ENCODE measurements at regions not wholly inside any gene's neighbourhood (a gene's known extent, or its start where the extent isn't known, plus 50 kb on each side); places are given as distances from the start of the nearest gene placed in this dataset.

DNA sequence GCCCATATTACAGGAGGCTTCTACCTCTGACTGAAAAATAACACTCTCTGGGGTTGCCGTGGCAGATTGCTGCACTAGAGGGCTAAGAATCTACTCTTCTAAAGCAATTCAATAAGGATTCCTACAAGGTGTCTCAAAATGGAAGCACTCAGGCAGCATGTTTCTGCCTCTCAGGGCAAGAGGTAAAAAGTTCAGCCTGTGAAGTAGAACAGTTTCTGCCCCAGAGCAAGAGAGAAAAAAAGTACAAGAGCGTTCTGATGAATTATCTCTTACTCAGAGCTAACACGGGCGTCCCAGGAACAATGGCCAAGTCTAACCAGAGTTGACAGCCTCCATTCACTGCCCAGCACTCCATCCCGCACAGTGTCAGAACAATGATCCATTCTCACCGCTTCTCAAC lies 71.3 kb upstream of the TES start (continued):
- TF ChIP-seq, protein P1, sequence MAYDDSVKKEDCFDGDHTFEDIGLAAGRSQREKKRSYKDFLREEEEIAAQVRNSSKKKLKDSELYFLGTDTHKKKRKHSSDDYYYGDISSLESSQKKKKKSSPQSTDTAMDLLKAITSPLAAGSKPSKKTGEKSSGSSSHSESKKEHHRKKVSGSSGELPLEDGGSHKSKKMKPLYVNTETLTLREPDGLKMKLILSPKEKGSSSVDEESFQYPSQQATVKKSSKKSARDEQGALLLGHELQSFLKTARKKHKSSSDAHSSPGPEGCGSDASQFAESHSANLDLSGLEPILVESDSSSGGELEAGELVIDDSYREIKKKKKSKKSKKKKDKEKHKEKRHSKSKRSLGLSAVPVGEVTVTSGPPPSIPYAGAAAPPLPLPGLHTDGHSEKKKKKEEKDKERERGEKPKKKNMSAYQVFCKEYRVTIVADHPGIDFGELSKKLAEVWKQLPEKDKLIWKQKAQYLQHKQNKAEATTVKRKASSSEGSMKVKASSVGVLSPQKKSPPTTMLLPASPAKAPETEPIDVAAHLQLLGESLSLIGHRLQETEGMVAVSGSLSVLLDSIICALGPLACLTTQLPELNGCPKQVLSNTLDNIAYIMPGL (CRISPR knock-in tag; IDR thresholded peaks at IDR 0.05; ENCODE audit: borderline replicate concordance): no peak
- TF ChIP-seq EHMT2 (IDR thresholded peaks at IDR 0.05; ENCODE audit: low read depth) (no peak), JUN (IDR thresholded peaks at IDR 0.05) (no peak), ZC3H11A (IDR thresholded peaks at IDR 0.05) (no peak)

- ATAC-seq (no peak), DNase-seq (ENCODE audit: low read depth in 1 of 2, low spot score in 1 of 2) (no peak), FAIRE-seq (no peak)
- H3K4me2 ChIP-seq: no peak overlapping the region
- H3K4me1 ChIP-seq: peaks cover 5% of the 10 kb centered on the region; the same call in 1 of the 3 replicates
- TF ChIP-seq RFX5 (IDR thresholded peaks at IDR 0.05) (no peak), EHF (CRISPR knock-in tag; IDR thresholded peaks at IDR 0.05) (no peak), KDM1A (IDR thresholded peaks at IDR 0.05; ENCODE audit: low read depth) (no peak), HOXA7 (CRISPR knock-in tag; IDR thresholded peaks at IDR 0.05) (no peak), SMC3 (IDR thresholded peaks at IDR 0.05) (no peak), FOXS1 (CRISPR knock-in tag; IDR thresholded peaks at IDR 0.05) (no peak), ZNF302 (CRISPR knock-in tag; IDR thresholded peaks at IDR 0.05) (no peak), CEBPB (IDR thresholded peaks at IDR 0.05) (no peak), MYC (IDR thresholded peaks at IDR 0.05; ENCODE audit: borderline replicate concordance, low read length) (no peak), NR3C1 (IDR thresholded peaks at IDR 0.05) (no peak), CBX8 (IDR thresholded peaks at IDR 0.05) (no peak), BCL3 (IDR thresholded peaks at IDR 0.05) (no peak), POLR2AphosphoS2 (conservative IDR thresholded peaks at IDR 0.05; ENCODE audit: low read length) (no peak), HOXB13 (CRISPR knock-in tag; IDR thresholded peaks at IDR 0.05; ENCODE audit: low read depth) (no peak), HDAC2 (IDR thresholded peaks at IDR 0.05) (no peak), EHMT2 (IDR thresholded peaks at IDR 0.05; ENCODE audit: low read depth) (no peak)
- TF ChIP-seq, protein P2, sequence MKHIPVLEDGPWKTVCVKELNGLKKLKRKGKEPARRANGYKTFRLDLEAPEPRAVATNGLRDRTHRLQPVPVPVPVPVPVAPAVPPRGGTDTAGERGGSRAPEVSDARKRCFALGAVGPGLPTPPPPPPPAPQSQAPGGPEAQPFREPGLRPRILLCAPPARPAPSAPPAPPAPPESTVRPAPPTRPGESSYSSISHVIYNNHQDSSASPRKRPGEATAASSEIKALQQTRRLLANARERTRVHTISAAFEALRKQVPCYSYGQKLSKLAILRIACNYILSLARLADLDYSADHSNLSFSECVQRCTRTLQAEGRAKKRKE (CRISPR knock-in tag; IDR thresholded peaks at IDR 0.05; ENCODE audit: low read depth): no peak
- TF ChIP-seq, protein P3, sequence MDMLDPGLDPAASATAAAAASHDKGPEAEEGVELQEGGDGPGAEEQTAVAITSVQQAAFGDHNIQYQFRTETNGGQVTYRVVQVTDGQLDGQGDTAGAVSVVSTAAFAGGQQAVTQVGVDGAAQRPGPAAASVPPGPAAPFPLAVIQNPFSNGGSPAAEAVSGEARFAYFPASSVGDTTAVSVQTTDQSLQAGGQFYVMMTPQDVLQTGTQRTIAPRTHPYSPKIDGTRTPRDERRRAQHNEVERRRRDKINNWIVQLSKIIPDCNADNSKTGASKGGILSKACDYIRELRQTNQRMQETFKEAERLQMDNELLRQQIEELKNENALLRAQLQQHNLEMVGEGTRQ (IDR thresholded peaks at IDR 0.05): no peak
- ChIA-PET CTCF (interaction anchor here (1.5 kb wide), 1 partner anchor 37 kb away, joined by 4 read pairs; no protein-coding TSS in a partner anchor), POLR2A (no interaction called here)
- peak overlapping the region in 1 of 2 experiments; percentile 24; a peak in 1 of 6 replicates for H3K27ac ChIP-seq
- no peaks in the 10 kb centered on the region for H3K9me3 ChIP-seq
- H3K4me3 ChIP-seq: no peak overlapping the region
Observed at GRCh38 chr7:116139807-116140206, 70.5 kb upstream of the TES start.

DNA sequence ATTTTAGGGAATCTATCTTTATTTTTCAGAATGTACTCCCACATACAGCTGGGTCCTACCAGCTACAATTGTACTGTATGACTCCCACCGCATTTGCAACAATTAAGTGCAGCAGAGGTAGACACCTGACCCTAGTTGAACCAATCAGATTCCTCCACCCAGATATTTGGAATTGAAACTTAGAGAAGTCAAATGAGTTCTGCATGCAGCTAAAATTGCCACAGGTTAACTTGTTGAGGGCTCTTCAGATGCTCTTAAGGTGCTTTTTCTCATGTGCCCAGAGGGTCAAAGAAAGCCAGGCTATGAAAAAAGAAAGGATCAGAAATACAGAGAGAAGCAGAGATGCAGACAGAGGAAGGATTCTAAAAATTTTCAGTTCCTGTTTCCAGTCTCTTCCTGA lies 68.0 kb upstream of the TES start:
- FAIRE-seq (no peak), ATAC-seq (no peak), DNase-seq (ENCODE audit: low read depth in 1 of 2, low spot score in 1 of 2) (no peak)
- Histone ChIP-seq H3K27ac (no peak overlapping the region), H3K4me3 (no peak overlapping the region), H3K4me2 (no peak overlapping the region), H3K9me3 (no peaks in the 10 kb centered on the region), H3K4me1 (peaks cover 5% of the 10 kb centered on the region; the same call in 1 of the 3 replicates)
- 78% methylated on average over 1 of the region's 1 CpG for WGBS (ENCODE audit: missing lambda C conversion rate)
- POLR2A ChIA-PET: no interaction called here
- CTCF ChIA-PET: interaction anchor here (1.2 to 1.5 kb wide), 4 partner anchors 10 to 94 kb away, joined by 3 to 8 read pairs (median 4); no protein-coding TSS in a partner anchor
- TF ChIP-seq FOSB (CRISPR knock-in tag; IDR thresholded peaks at IDR 0.05): no peak
- TF ChIP-seq MAX (IDR thresholded peaks at IDR 0.05): no peak
- TF ChIP-seq, protein P4, sequence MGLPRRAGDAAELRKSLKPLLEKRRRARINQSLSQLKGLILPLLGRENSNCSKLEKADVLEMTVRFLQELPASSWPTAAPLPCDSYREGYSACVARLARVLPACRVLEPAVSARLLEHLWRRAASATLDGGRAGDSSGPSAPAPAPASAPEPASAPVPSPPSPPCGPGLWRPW (IDR thresholded peaks at IDR 0.05): no peak
- no peak for TF ChIP-seq RCOR1 (IDR thresholded peaks at IDR 0.05; ENCODE audit: low read depth, low read length)
- TF ChIP-seq NPAS2 (CRISPR knock-in tag; IDR thresholded peaks at IDR 0.05; ENCODE audit: borderline replicate concordance): no peak
- TF ChIP-seq FOSL2 (IDR thresholded peaks at IDR 0.05): no peak
- no peak for TF ChIP-seq FOSL2 (CRISPR knock-in tag; IDR thresholded peaks at IDR 0.05)
- no peak for TF ChIP-seq ZNF302 (CRISPR knock-in tag; IDR thresholded peaks at IDR 0.05)
- TF ChIP-seq RNF2 (IDR thresholded peaks at IDR 0.05; ENCODE audit: borderline replicate concordance, low read depth): no peak
- no peak for TF ChIP-seq RARB (CRISPR knock-in tag; IDR thresholded peaks at IDR 0.05)
- no peak for TF ChIP-seq EP300 (IDR thresholded peaks at IDR 0.05)
- TF ChIP-seq HDAC2 (IDR thresholded peaks at IDR 0.05): no peak
- TF ChIP-seq HOXB13 (CRISPR knock-in tag; IDR thresholded peaks at IDR 0.05; ENCODE audit: low read depth): no peak
